HCT116 (cell line): ENCODE measurements at regions not wholly inside any gene's neighbourhood (a gene's known extent, or its start where the extent isn't known, plus 50 kb on each side); places are given as distances from the start of the nearest gene placed in this dataset.

ENCODE experiments used
- ATAC-seq: fragments of 200-7000 bp; cut with Tn5 transposase; 2 replicates; pipeline ENCODE4 v1.9.1; 2020; ENCODE audit warnings: mild to moderate bottlenecking, moderate library complexity
- BruUV-seq: library from RNA; stranded (reverse); fragments of 400-500 nt; replicated peaks from 2 replicates; lab custom pipeline; 2021; lab: Mats Ljungman, UMichigan
- CTCF ChIA-PET: fragments of 300-600 bp; sonication (Branson Sonifier 250); formaldehyde crosslinking; loops from one replicate; lab custom pipeline; 2021; ENCODE audit warnings: antibody characterized with exemption; lab: Charles Lee
- POLR2A ChIA-PET: fragments of 300-600, 350-600 bp; sonication (Branson Sonifier 250); formaldehyde crosslinking; loops from one replicate; lab custom pipeline; 2021; ENCODE audit warnings: antibody characterized with exemption; lab: Charles Lee
- RAD21 ChIA-PET, 2 experiments: fragments of 300-600 bp; sonication (Branson Sonifier 250); formaldehyde crosslinking; loops; one replicate each; lab custom pipeline; 2023; ENCODE audit warnings: low total read pairs in 2 of 2; ENCODE audit not compliant: uncharacterized antibody in 2 of 2, unreplicated experiment in 2 of 2, low non-redundant PET in 1 of 2; lab: Charles Lee
- DNase-seq: peaks from one replicate; pipeline ENCODE4 v3.0.0-alpha.2; 2010; ENCODE audit warnings: low read depth, low spot score
- H2AFZ ChIP-seq: fragments of 200-600 bp; shearing (Covaris generic), sonication (generic); 2 replicates; pipeline ENCODE4 v1.6.1; 2017; ENCODE audit warnings: low read depth, mixed run types, mixed read lengths, antibody characterized with exemption, low read length; ENCODE audit not compliant: poor library complexity, severe bottlenecking
- H3K27ac ChIP-seq: 2 replicates; pipeline ENCODE4 v1.5.1; 2012; ENCODE audit warnings: low read depth, low read length
- H3K27me3 ChIP-seq: fragments of 200-600 bp; sonication (generic); 2 replicates; pipeline ENCODE4 v1.6.1; 2016; ENCODE audit warnings: mixed run types, low read length, mixed read lengths; ENCODE audit not compliant: insufficient read depth
- H3K36me3 ChIP-seq, 2 experiments: fragments of 200-500 bp in 1 of 2; fragments of 200-600 bp in 1 of 2; sonication (Bioruptor generic) in 1 of 2; sonication (generic) in 1 of 2; 2 replicates each; pipeline versions ENCODE4 v1.5.1 to v1.6.1; 2014 to 2016; ENCODE audit warnings: low read length in 2 of 2, inconsistent platforms in 1 of 2, mixed read lengths in 1 of 2, mixed run types in 1 of 2; ENCODE audit not compliant: insufficient read depth in 2 of 2, control insufficient read depth in 1 of 2
- H3K4me1 ChIP-seq, 2 experiments: fragments of 200-600 bp in 1 of 2; sonication (generic) in 1 of 2; 2 replicates each; pipeline versions ENCODE4 v1.5.1 to v1.6.1; 2012 to 2017; ENCODE audit warnings: low read length in 2 of 2, inconsistent platforms in 1 of 2, mild to moderate bottlenecking in 1 of 2, mixed read lengths in 1 of 2, mixed run types in 1 of 2, moderate library complexity in 1 of 2; ENCODE audit not compliant: insufficient read depth in 2 of 2, control insufficient read depth in 1 of 2
- H3K4me2 ChIP-seq: fragments of 200-600 bp; sonication (generic); 2 replicates; pipeline ENCODE4 v1.6.1; 2017; ENCODE audit warnings: mixed run types, low read length, mixed read lengths
- H3K4me3 ChIP-seq, 2 experiments: fragments of 200-600 bp in 1 of 2; sonication (generic) in 1 of 2; replicated peaks in 1 of 2; 2 replicates each; pipeline ENCODE4 v1.5.1; 2011 to 2016; ENCODE audit warnings: low read length in 2 of 2, control low read depth in 1 of 2, low read depth in 1 of 2, mild to moderate bottlenecking in 1 of 2, mixed read lengths in 1 of 2, mixed run types in 1 of 2
- H3K79me2 ChIP-seq: fragments of 200-600 bp; sonication (generic); 2 replicates; pipeline ENCODE4 v1.6.1; 2017; ENCODE audit warnings: mild to moderate bottlenecking, mixed run types, low read length, moderate library complexity, mixed read lengths; ENCODE audit not compliant: insufficient read depth
- H3K9ac ChIP-seq: fragments of 200-600 bp; sonication (generic); 2 replicates; pipeline ENCODE4 v1.6.1; 2016; ENCODE audit warnings: low read length, mixed read lengths
- H3K9me2 ChIP-seq: fragments of 200-600 bp; sonication (generic), shearing (Covaris generic); 2 replicates; pipeline ENCODE4 v1.6.1; 2017; ENCODE audit warnings: mixed run types, mild to moderate bottlenecking, moderate library complexity; ENCODE audit not compliant: insufficient read depth
- H3K9me3 ChIP-seq, 2 experiments: fragments of 200-500 bp in 1 of 2; fragments of 200-600 bp in 1 of 2; sonication (Bioruptor generic) in 1 of 2; sonication (generic) in 1 of 2; 2 replicates each; pipeline ENCODE4 v1.6.1; 2014 to 2017; ENCODE audit warnings: low read length in 2 of 2, mixed read lengths in 2 of 2, inconsistent platforms in 1 of 2, low read depth in 1 of 2, mild to moderate bottlenecking in 1 of 2, mixed run types in 1 of 2, moderate library complexity in 1 of 2; ENCODE audit not compliant: control insufficient read depth in 1 of 2, insufficient read depth in 1 of 2
- H4K20me1 ChIP-seq: fragments of 200-600 bp; sonication (generic), shearing (Covaris generic); 2 replicates; pipeline ENCODE4 v1.6.1; 2017; ENCODE audit warnings: mixed run types, mild to moderate bottlenecking, moderate library complexity; ENCODE audit not compliant: insufficient read depth
- CEBPB ChIP-seq: IDR thresholded peaks from 2 replicates; pipeline ENCODE4 v1.6.1; 2012; ENCODE audit warnings: low read depth
- EZH2 ChIP-seq: fragments of 200-600 bp; sonication (generic); IDR thresholded peaks from 2 replicates; pipeline ENCODE4 v1.6.1; 2017; ENCODE audit warnings: antibody characterized with exemption, mixed run types
- FOSL1 ChIP-seq: IDR thresholded peaks from 2 replicates; pipeline ENCODE4 v1.6.1; 2012; ENCODE audit warnings: low read depth
- POLR2A ChIP-seq: IDR thresholded peaks from 2 replicates; pipeline ENCODE4 v1.7.0; 2011; ENCODE audit warnings: borderline replicate concordance; ENCODE audit not compliant: insufficient read depth, insufficient read length; ENCODE audit errors: extremely low read depth
- RAD21 ChIP-seq: IDR thresholded peaks from 2 replicates; pipeline ENCODE4 v1.6.1; 2012; ENCODE audit warnings: low read depth, mild to moderate bottlenecking
- SP1 ChIP-seq: IDR thresholded peaks from 2 replicates; pipeline ENCODE4 v1.6.1; 2012; ENCODE audit warnings: low read depth
- SRF ChIP-seq: IDR thresholded peaks from 2 replicates; pipeline ENCODE4 v1.6.1; 2012; ENCODE audit warnings: low read depth
- TCF7L2 ChIP-seq: IDR thresholded peaks from 2 replicates; pipeline ENCODE4 v1.7.0; 2011; ENCODE audit warnings: borderline replicate concordance, inconsistent platforms; ENCODE audit not compliant: insufficient read depth, insufficient read length; ENCODE audit errors: extremely low read depth
- intact Hi-C: fragments of 100-400 bp; cut with micrococcal nuclease; formaldehyde crosslinking; loops from 2 replicates; pipeline ENCODE4 v1.10.0; 2022

- H3K27ac ChIP-seq = no peak overlapping the region
- H3K4me2 ChIP-seq = no peak overlapping the region
- POLR2A ChIA-PET = no interaction called here
- no peak for DNase-seq
- H3K9ac ChIP-seq = no peak overlapping the region
- no peaks in the 10 kb centered on the region for H3K36me3 ChIP-seq
- CTCF ChIA-PET = no interaction called here
- no peaks in the 10 kb centered on the region for H3K9me3 ChIP-seq
- H3K4me1 ChIP-seq = no peaks in the 10 kb centered on the region
- H2AFZ ChIP-seq = no peak overlapping the region
- H3K4me3 ChIP-seq = no peak overlapping the region
- H3K9me2 ChIP-seq = no peaks in the 10 kb centered on the region
- no TSS peak for BruUV-seq
- no peaks in the 10 kb centered on the region for H3K79me2 ChIP-seq
- no peak for ATAC-seq
- RAD21 ChIA-PET = no interaction called here
- H3K27me3 ChIP-seq = no peaks in the 10 kb centered on the region
- intact Hi-C loops = no loop called here
- TF ChIP-seq EZH2 (no peak), FOSL1 (no peak), SRF (no peak)
- H4K20me1 ChIP-seq = no peaks in the 10 kb centered on the region
Measured at GRCh38 chr7:20005081-20005480, 212.1 kb downstream of the MACC1 start.

GRCh38 chr7:19999681-20000080 is 217.5 kb downstream of the MACC1 start:
- Histone ChIP-seq H3K4me3 (no peak overlapping the region), H3K36me3 (no peaks in the 10 kb centered on the region), H2AFZ (no peak overlapping the region), H4K20me1 (no peaks in the 10 kb centered on the region), H3K4me2 (no peak overlapping the region), H3K27me3 (no peaks in the 10 kb centered on the region), H3K79me2 (no peaks in the 10 kb centered on the region), H3K4me1 (no peaks in the 10 kb centered on the region), H3K27ac (no peak overlapping the region), H3K9me2 (no peaks in the 10 kb centered on the region), H3K9ac (no peak overlapping the region), H3K9me3 (no peaks in the 10 kb centered on the region)
- TF ChIP-seq FOSL1 (no peak), CEBPB (no peak), EZH2 (no peak), SP1 (no peak), RAD21 (no peak), TCF7L2 (no peak), POLR2A (no peak)
- no peak for ATAC-seq
- DNase-seq = no peak
- BruUV-seq = no TSS peak
- ChIA-PET CTCF (no interaction called here), POLR2A (no interaction called here), RAD21 (no interaction called here)
- intact Hi-C loops = no loop called here
